ENCODE measurements at regions not wholly inside any gene's neighbourhood (a gene's known extent, or its start where the extent isn't known, plus 50 kb on each side); places are given as distances from the start of the nearest gene placed in this dataset.

DNA sequence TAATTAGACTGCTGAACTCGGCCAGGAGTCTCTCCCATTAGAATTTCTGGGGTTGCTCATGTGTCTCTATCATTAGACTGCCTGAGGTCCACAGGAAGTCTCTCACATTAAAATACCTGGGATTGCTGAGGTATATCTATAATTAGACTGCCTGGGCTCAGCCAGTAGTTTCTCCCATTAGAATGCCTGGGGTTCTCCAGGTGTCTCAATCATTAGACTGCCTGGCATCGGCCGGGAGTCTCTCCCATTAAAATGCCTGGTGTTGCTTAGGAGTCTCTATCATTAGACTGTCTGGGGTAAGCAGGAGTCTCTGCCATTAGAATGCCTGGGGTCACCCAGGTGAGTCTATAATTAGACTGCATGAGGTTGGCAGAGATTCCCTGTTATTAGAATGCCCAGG is 2233.4 kb downstream of the TP53TG3F start:
- Mint-ChIP-seq H3K9me3 (peaks cover 58% of the 10 kb centered on the region), H3K27me3 (no peaks in the 10 kb centered on the region), H3K4me3 (no peak overlapping the region), H3K4me1 (no peaks in the 10 kb centered on the region), H3K27ac (no peak overlapping the region), H3K36me3 (ENCODE audit: low read depth) (no peaks in the 10 kb centered on the region)
- no peak for DNase-seq
- CTCF ChIA-PET = no interaction called here
- POLR2A ChIA-PET = no interaction called here

DNA sequence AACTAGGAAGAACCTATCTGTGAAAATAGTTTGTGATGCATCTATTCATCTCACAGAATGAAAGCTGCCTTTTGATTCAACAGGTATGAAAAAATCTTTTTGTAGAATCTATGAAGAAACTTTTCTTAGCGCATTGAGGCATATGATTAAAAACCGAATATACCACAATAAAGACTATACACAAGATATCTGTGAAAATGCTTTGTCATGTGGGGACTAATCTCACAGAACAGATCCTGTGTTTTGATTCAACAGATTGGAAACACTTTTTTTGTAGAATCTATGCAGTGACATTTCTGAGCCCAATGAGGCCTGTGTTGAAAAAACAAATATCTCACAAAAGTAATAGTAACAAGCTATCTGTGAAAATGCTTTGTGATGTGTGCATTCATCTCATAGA is 2247.5 kb downstream of the TP53TG3F start:
- H3K4me1 Mint-ChIP-seq = no peaks in the 10 kb centered on the region
- CTCF ChIA-PET = no interaction called here
- DNase-seq = no peak
- POLR2A ChIA-PET = no interaction called here
- no peaks in the 10 kb centered on the region for H3K36me3 Mint-ChIP-seq (ENCODE audit: low read depth)
- H3K27ac Mint-ChIP-seq = no peak overlapping the region
- H3K4me3 Mint-ChIP-seq = no peak overlapping the region
- no peaks in the 10 kb centered on the region for H3K27me3 Mint-ChIP-seq
- H3K9me3 Mint-ChIP-seq = peaks cover 21% of the 10 kb centered on the region

DNA sequence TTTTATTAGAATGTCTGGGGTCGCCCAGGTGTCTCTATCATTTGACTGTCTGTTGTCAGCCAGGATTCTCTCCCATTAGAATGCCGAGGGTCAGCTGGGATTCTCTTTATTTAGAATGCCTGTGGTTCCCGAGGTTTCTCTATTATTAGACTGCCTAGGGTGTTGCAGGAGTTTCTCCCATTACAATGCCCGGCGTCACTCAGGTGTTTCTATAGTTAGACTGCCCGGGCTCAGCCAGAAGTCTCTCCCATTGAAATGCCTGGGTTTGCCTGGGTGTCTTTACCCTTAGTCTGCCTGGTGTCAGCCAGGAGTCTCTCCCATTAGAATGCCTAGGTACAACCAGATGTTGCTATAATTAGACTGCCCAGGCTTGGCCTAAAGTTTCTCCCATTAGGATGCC is 2252.0 kb downstream of the TP53TG3F start:
- no peaks in the 10 kb centered on the region for H3K4me1 Mint-ChIP-seq
- H3K27me3 Mint-ChIP-seq = no peaks in the 10 kb centered on the region
- no peaks in the 10 kb centered on the region for H3K36me3 Mint-ChIP-seq (ENCODE audit: low read depth)
- H3K4me3 Mint-ChIP-seq = no peak overlapping the region
- H3K9me3 Mint-ChIP-seq = peaks cover 31% of the 10 kb centered on the region
- POLR2A ChIA-PET = no interaction called here
- H3K27ac Mint-ChIP-seq = no peak overlapping the region
- CTCF ChIA-PET = no interaction called here
- DNase-seq = no peak

DNA sequence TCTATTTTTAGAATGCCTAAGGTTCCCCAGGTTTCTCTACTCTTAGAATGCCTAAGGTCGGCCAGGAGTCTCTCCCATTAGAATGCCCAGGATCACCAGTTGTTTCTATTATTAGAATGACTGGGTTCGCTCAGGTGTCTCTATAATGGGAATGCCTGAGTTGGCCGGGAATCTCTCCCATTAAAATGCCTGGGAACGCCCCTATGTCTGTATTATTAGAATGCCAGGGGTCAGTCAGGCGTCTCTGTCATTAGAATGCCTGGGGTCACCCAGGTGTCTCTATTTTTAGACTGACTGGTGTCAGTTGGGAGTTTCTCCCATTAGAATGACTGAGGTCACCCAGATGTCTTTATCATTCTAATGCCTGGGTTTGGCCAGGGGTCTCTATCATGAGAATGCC is 2252.5 kb downstream of the TP53TG3F start:
- H3K4me3 Mint-ChIP-seq = no peak overlapping the region
- CTCF ChIA-PET = no interaction called here
- DNase-seq = no peak
- no peaks in the 10 kb centered on the region for H3K4me1 Mint-ChIP-seq
- POLR2A ChIA-PET = no interaction called here
- H3K9me3 Mint-ChIP-seq = peaks cover 27% of the 10 kb centered on the region
- no peaks in the 10 kb centered on the region for H3K36me3 Mint-ChIP-seq (ENCODE audit: low read depth)
- H3K27ac Mint-ChIP-seq = no peak overlapping the region
- H3K27me3 Mint-ChIP-seq = no peaks in the 10 kb centered on the region

DNA sequence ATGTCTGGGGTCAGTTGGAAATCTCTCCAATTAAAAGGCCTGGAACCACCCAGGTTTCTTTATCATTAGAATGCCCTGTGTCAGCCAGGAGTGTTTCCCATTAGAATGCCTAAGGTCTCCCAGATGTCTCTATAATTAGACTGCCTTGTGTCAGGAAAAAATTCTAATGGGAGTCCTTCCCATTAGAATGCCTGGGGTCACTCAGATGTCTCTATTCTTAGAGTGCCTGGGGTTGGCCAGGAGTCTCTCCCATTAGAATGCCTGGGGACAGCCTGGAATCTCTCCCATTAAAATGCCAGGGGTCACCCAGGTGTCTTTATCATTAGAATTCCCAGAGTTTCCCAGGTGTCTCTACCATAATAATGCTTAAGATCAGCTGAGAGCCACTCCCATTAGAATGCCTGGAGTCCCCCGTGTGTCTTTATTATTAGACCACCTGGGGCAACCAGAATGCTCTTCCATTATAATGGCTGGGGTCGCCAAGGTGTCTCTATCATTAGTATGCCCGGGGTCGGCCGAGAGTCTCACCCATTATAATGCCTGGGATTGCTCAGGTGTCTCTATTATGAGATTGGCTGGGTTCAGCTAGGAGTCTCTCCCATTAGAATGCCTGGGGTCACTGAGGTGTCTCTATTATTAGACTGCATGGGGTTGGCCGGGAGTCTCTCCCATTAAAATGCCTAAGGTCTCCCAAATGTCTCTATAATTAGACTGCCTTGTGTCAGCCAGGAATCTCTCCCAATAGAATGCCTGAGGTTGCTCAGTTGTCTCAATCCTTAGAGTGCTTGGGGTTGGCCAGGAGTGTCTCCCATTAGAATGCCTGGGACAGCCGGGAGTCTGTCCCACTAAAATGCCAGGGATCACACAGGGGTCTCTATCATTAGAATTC is 2254.6 kb downstream of the TP53TG3F start:
- POLR2A ChIA-PET = no interaction called here
- peaks cover 26% of the 10 kb centered on the region for H3K9me3 Mint-ChIP-seq

DNA sequence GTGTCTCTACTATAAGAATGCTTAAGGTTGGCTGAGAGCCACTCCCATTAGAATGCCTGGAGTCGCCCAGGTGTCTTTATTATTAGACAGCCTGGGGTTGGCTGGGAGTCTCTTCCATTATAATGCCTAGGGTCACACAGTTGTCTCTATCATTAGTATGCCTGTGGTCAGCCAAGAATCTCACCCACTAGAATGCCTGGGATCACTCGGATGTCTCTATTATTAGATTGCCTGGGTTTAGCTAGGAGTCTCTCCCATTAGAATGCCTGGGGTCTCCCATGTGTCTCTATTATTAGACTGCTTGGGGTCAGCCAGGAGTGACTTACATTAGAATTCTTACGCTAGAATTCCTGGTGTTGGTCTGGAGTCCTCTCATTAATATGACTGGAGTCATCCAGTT is 2255.3 kb downstream of the TP53TG3F start:
- Mint-ChIP-seq H3K27ac (no peak overlapping the region), H3K36me3 (ENCODE audit: low read depth) (no peaks in the 10 kb centered on the region), H3K27me3 (no peaks in the 10 kb centered on the region), H3K4me1 (no peaks in the 10 kb centered on the region), H3K9me3 (peaks cover 30% of the 10 kb centered on the region), H3K4me3 (no peak overlapping the region)
- no peak for DNase-seq
- ChIA-PET POLR2A (no interaction called here), CTCF (no interaction called here)

More for the DNA sequence above, 2254.6 kb downstream of the TP53TG3F start:
- Mint-ChIP-seq H3K27me3 (no peaks in the 10 kb centered on the region), H3K4me1 (no peaks in the 10 kb centered on the region), H3K36me3 (ENCODE audit: low read depth) (no peaks in the 10 kb centered on the region), H3K27ac (no peak overlapping the region), H3K4me3 (no peak overlapping the region)
- no peak for DNase-seq
- CTCF ChIA-PET = no interaction called here

DNA sequence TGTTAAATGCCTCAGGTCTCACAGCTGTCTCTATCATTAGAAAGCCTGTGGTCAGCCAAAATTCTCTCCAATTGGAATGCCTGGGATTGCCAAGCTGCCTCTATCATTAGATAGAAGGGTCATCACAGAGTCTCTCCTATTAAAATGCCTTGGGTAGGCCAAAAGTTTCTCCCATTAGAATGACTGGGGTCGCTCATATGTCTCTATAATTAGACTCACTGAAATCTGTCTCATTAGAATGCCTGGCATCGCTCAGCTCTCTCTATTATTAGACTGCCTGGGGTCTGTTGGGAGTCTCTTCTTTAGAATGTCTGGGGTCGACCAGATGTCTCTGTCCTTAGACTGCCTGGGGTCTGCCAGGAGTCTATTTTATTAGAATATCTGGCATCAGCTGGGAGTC is 2265.1 kb downstream of the TP53TG3F start:
- H3K4me3 Mint-ChIP-seq = no peak overlapping the region
- no peak for DNase-seq
- ChIA-PET CTCF (no interaction called here), POLR2A (no interaction called here)
- H3K9me3 Mint-ChIP-seq = peaks cover 54% of the 10 kb centered on the region
- no peaks in the 10 kb centered on the region for H3K36me3 Mint-ChIP-seq (ENCODE audit: low read depth)
- no peak overlapping the region for H3K27ac Mint-ChIP-seq
- no peaks in the 10 kb centered on the region for H3K27me3 Mint-ChIP-seq
- H3K4me1 Mint-ChIP-seq = no peaks in the 10 kb centered on the region

DNA sequence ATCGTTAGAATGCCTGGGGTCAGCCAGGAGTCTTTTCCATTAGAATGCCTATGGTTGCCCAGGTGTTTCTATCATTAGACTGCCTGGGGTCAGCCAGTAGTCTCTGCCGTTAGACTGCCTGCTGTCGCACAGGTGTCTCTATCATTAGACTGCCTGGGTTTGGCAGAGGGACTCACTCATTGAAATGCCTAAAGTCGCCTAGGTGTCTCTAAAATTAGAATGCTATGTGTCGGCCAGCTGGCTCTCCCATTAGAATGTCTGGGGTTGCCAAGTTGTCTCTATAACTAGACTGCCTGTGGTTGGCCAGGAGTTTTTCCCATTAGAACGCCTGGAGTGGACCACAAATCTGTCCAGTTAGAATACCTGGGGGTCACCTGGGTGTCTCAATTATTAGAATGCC is 2266.5 kb downstream of the TP53TG3F start:
- H3K9me3 Mint-ChIP-seq = peaks cover 57% of the 10 kb centered on the region
- ChIA-PET CTCF (no interaction called here), POLR2A (no interaction called here)
- H3K27ac Mint-ChIP-seq = no peak overlapping the region
- DNase-seq = no peak
- H3K36me3 Mint-ChIP-seq (ENCODE audit: low read depth) = no peaks in the 10 kb centered on the region
- no peaks in the 10 kb centered on the region for H3K27me3 Mint-ChIP-seq
- H3K4me1 Mint-ChIP-seq = no peaks in the 10 kb centered on the region
- H3K4me3 Mint-ChIP-seq = no peak overlapping the region

DNA sequence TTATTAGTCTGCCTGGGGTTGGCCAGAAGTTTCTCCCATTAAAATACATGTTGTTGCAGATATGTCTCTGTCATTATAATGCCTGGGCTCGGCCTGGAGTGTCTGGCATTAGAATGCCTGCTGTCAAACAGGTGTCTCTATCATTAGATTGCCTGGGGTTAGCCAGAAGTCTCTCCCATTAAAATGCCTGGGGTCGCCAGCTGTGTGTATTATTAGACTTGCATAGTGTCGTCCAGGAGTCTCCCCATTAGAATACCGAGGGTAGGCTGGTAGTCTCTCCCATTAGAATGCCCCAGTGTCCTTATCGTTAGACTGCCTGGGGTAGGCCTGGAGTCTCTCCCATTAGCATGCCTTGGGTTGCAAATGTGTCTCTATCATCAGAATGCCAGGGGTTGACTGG is 2270.8 kb downstream of the TP53TG3F start:
- ChIA-PET CTCF (no interaction called here), POLR2A (no interaction called here)
- Mint-ChIP-seq H3K27me3 (no peaks in the 10 kb centered on the region), H3K9me3 (peaks cover 63% of the 10 kb centered on the region), H3K4me1 (no peaks in the 10 kb centered on the region), H3K4me3 (no peak overlapping the region), H3K36me3 (ENCODE audit: low read depth) (no peaks in the 10 kb centered on the region), H3K27ac (no peak overlapping the region)
- DNase-seq = no peak

DNA sequence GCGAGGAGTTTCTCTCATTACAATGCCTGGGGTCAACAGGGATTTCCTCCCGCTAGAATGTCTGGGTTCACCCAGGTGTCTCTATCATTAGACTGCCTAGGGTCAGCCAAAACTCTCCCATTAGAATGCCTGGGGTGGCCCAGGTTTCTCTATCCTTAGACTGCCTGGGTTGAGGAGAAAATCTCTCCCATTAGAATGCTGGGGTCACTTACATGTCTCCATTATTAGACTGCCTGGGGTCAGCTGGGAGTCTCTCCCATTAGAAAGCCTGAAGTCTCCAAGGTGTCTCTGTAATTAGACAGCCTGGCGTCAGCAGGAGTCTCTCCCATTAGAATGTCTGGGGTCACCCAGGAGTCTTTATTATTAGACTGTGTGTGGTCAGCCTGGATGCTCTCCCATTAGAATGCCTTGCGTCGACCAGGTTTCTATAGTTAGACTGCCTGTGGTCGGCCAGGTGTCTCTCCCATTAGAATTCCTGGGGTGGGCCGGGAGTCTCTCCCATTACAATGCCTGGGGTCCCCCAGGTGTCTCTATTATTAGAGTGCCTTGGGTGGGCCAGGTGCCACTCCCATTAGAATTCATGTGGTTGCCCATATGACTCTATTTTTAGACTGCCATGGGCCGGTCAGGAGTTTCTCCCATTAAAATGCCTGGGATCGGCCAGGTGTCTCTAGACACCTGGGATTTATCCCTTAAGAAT is 2272.1 kb downstream of the TP53TG3F start:
- no peaks in the 10 kb centered on the region for H3K27me3 Mint-ChIP-seq
- H3K36me3 Mint-ChIP-seq (ENCODE audit: low read depth) = no peaks in the 10 kb centered on the region
- no peaks in the 10 kb centered on the region for H3K4me1 Mint-ChIP-seq
- no peak for DNase-seq
- ChIA-PET CTCF (no interaction called here), POLR2A (no interaction called here)
- no peak overlapping the region for H3K27ac Mint-ChIP-seq
- H3K4me3 Mint-ChIP-seq = no peak overlapping the region
- H3K9me3 Mint-ChIP-seq = peaks cover 64% of the 10 kb centered on the region

DNA sequence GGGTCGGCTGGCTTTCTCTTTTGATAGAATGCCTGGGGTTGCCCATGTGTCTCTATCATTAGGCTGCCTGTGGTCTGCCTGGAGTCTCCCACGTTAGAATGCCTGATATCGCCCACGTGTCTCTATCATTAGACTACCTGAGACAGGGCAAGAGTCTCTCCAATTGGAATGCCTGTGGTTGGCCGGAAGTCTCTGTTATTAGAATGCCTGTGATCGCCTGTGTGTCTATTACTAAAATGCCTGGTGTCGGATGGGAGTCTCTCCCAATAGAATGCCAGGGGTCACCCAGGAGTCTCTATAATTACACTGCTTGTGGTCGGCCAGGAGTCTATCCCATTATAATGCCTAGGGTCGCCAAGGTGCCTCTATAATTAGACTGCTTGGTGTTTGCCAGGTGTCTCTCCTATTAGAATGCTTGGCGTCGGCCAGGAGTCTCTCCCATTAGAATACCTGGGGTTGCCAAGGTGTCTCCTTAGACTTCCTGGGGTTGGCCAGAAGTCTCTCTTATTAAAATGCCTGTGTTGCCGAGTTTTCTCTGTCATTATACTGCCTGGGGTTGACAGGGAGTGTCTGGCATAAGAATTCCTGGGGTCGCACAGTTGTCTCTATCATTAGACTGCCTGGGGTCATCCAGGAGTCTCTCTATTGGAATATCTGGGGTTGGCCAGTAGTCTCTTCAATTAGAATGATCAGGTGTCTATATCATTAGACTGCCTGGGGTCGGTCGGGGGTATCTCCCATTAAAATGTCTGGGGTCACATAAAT is 2272.8 kb downstream of the TP53TG3F start:
- CTCF ChIA-PET = no interaction called here
- H3K36me3 Mint-ChIP-seq (ENCODE audit: low read depth) = no peaks in the 10 kb centered on the region
- H3K27ac Mint-ChIP-seq = no peak overlapping the region
- peaks cover 63% of the 10 kb centered on the region for H3K9me3 Mint-ChIP-seq
- H3K4me1 Mint-ChIP-seq = no peaks in the 10 kb centered on the region
- no peak for DNase-seq
- H3K4me3 Mint-ChIP-seq = no peak overlapping the region
- H3K27me3 Mint-ChIP-seq = no peaks in the 10 kb centered on the region
- POLR2A ChIA-PET = no interaction called here

DNA sequence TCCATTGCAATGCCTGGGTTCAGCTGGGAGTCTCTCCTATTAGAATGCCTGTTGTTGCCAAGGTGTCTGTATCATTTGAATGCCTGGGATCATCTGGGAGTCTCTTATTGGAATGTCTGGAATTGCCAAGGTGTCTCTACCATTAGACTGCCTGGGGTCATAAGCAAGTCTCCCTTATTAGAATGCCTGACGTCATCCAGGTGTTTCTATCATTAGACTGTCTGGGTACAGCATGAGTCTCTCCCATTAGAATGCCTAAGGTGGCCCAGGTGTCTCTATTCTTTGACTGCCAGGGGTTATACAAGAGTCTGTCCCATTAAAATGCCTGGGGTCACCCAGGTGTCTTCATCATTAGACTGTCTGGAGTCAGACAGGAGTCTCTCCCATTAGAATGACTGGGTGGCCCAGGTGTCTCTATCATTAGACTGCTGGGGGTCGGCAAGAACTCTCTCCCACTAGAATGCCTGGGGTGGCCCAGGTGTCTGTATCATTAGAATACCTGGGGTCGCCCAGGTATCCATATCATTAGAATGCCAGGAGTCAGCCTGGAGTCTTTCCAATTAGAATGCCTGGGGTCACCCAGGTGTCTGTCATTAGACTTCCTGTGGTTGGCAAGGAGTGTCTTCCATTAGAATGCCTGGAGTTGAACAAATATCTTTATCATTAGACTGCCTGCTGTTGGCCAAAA is 2274.0 kb downstream of the TP53TG3F start:
- peaks cover 58% of the 10 kb centered on the region for H3K9me3 Mint-ChIP-seq
- no peaks in the 10 kb centered on the region for H3K4me1 Mint-ChIP-seq
- ChIA-PET POLR2A (no interaction called here), CTCF (no interaction called here)
- no peak overlapping the region for H3K4me3 Mint-ChIP-seq
- H3K27ac Mint-ChIP-seq = no peak overlapping the region
- no peaks in the 10 kb centered on the region for H3K36me3 Mint-ChIP-seq (ENCODE audit: low read depth)
- no peak for DNase-seq
- H3K27me3 Mint-ChIP-seq = no peaks in the 10 kb centered on the region

Data from activated CD4-positive, alpha-beta T cell treated with anti-CD3 and anti-CD28 coated beads, Interleukin-2, amount 10 ng/mL, durations not matched to agents 7 days and 5 days (primary cell).